ENCODE measurements at regions not wholly inside any gene's neighbourhood (a gene's known extent, or its start where the extent isn't known, plus 50 kb on each side); places are given as distances from the start of the nearest gene placed in this dataset.

GRCh38 chr20:59403962-59404314, 103.5 kb downstream of the EDN3 start:
- DNase-seq = no peak

GRCh38 chr20:59404749-59405148, 104.3 kb downstream of the EDN3 start:
- DNase-seq = no peak

GRCh38 chr20:59405226-59406200, 105.1 kb downstream of the EDN3 start:
- no peak for DNase-seq

DNA sequence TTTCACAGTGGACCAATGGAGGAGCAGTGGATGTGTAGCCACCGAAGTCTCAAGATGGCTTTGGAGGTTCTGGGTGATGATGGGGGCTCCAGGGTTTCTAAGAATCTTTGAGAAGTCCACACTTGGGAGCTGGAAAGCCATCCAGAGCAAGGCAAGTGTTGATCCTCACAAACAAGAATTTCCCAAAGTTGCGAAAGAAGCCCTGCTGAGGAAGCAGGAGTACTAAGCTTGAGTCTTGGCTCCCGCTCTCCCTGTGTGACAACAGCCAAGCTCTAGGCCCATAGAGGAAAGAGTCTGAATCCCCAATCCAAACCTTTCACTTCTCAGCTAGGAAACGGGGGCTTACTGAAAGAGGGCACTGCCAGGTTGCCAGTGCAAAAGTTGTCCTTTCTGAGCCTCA, 106.0 kb downstream of the EDN3 start:
- DNase-seq = no peak

- no peak for DNase-seq
Measured at GRCh38 chr20:59411170-59411569, 110.8 kb downstream of the EDN3 start.

GRCh38 chr20:59411589-59411988, 111.2 kb downstream of the EDN3 start:
- no peak for DNase-seq

GRCh38 chr20:59412181-59412580, 111.8 kb downstream of the EDN3 start:
- no peak for DNase-seq

DNA sequence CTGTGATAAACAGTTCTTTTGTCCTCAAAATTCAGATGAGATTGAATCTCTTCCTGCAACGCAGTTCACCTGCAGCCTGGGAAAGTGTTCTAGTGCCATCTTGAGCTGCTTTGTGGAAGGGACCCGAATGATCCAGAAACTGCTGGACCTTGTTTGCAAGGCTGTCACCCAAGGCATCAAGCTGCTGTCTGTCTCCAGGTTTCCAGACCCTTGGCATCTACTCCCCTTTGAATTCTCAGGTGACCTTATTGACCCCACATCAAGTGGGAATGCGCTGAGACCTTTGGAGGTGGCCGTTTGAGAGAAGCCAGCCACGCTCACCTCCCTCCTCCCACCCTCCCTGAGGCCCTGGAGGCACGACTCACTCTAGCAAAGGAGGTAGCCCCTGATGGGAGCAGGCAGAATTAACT, 112.5 kb downstream of the EDN3 start:
- no peak for DNase-seq

DNA sequence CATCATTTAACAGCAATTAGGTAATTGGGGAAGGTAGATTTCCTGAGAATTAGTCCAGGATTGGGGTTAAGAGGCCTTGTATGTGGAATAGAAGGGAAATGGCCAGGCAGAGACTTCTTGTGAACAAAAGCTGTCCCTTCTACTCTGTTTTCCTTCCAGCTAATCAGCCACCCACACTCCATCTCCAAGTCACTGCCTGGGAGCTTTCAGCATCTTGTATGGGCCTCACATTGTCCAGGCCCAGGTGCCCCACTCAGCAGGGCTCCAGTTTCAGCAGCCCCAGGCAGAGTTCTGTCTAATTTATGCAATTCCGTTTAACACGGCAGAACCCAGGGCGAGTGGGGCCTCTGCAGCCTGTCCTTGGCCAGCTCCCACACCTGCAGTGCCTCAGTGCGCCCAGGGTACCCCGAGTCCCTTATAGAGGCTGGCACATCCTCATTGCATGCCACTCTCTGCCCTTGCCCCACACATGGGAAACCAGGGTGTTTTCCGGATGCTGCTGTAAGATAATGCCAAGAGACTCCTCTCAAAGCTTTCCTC, 113.0 kb downstream of the EDN3 start:
- DNase-seq = no peak

GRCh38 chr20:59414936-59415623, 114.7 kb downstream of the EDN3 start:
- no peak for DNase-seq

DNA sequence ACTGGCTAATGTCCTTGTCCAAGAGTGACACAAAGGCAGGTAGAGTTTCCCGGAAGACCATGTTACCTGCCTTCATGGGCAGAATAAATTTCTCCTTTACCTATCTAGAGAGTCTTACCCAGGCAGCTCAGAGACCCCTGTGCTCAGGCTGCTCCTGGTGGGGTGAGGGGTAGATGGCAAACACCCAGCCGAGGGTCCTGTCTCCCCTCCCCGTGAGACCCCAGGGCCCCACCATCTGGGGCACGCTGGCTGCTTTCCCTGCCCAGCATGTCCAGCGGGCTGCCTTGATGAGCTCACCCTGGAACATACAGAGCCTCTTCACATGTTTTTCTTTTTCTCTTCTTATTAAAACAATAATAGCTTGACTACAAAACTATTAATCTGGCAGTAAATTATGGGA, 116.5 kb downstream of the EDN3 start:
- no peak for DNase-seq

DNA sequence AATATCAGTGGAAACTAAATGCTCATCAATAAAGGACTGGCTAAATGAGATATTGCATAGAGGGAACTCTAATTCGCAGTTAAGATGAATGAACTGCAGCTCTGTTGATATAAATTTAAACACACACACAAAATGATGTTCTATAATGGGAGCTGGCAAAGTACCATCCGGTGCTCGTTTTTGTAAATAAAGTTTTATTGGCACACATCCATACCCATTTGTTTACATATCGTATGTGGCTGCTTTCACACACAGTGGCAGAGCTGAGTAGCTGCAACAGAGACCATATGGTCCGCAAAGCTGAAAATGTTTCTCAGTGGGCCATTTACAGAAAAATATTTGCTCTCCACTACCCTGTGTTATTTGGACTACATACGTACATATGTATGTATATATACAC, 120.7 kb downstream of the EDN3 start:
- no peak for DNase-seq

GRCh38 chr20:59421920-59422637, 121.7 kb downstream of the EDN3 start:
- DNase-seq = no peak

- no peak for DNase-seq
Measured at GRCh38 chr20:59422872-59423544, 122.6 kb downstream of the EDN3 start.

DNA sequence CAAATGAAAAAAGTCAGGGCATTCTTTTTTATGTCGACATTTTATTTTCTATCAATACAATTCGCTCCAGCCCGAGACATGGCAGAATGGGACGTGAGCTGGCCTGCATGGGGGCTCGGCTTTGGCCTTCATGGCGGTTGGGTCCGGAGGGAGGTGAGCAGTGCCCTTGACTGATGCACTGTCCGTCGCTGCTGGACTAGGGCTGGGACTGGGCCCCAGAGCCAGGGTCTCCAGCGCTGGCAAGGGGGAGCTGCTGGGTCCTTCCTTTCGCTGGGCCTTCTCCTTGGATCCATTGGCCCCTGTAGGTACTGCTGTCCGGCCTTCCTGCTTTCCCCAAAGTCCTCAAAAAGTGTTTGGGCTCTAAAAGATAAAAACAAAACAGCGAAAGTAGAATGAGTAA, 124.6 kb downstream of the EDN3 start:
- DNase-seq = no peak

DNA sequence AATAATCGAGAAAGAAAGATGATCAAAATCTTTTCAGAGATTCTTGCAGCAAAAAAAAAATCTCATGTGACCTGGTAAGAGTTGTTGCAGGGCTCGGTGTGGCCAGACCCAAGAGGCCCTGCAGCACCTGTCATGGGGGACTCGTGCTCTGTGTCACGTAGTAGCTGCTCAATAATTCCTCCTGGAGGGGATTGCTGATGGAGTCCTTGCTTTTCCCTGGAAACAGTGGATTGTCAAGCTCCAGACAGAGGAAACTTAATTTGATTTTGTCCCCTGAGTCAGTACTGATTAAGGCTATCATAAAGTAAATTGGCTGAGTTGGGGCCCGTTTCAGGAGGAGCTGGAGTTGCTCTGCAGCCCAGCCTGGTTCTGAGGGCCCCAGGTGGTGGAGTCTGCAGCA, 125.2 kb downstream of the EDN3 start:
- no peak for DNase-seq

GRCh38 chr20:59428006-59428405, 127.6 kb downstream of the EDN3 start:
- no peak for DNase-seq

- DNase-seq = no peak
Measured at GRCh38 chr20:59428441-59429205, 128.2 kb downstream of the EDN3 start.

DNA sequence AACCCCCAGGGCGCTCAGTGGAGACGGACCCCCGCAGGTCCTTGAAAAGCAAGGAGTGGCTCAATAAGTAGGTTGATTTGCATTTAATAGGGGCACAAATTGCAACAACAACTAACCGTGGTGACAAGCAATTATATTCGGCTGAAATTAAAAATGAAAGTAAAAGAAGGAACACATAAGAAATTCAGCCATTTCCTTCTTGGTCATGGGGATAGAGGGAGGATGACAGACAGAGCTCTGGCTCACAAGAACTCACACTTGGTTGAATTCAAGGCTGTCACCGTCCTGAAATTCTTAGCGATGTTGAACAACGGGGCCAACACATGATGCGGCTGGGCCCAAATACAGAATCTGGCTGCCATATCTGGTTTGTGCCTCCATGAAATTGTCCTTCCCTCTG, 129.0 kb downstream of the EDN3 start:
- no peak for DNase-seq

DNA sequence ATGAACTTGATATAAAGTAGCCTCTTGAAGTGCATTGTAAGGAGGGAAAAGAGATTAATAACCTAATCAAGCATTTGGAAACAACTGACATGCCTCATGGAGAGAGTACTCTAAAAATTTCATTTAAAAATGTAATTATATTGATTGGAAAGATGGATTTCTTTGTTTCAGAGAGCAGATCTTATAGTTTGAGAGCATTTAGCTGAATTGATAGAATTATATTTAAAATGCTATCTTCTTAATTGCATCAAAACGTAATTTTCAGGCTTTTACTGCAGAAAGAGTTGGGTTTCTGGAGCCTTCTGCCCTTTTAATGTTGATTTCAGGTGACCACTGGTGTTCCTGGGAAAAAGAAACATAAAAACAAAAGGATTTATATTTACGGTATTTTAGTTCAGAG, 130.6 kb downstream of the EDN3 start:
- DNase-seq = no peak

- DNase-seq = no peak
Measured at GRCh38 chr20:59434960-59435359, 134.5 kb downstream of the EDN3 start.

DNA sequence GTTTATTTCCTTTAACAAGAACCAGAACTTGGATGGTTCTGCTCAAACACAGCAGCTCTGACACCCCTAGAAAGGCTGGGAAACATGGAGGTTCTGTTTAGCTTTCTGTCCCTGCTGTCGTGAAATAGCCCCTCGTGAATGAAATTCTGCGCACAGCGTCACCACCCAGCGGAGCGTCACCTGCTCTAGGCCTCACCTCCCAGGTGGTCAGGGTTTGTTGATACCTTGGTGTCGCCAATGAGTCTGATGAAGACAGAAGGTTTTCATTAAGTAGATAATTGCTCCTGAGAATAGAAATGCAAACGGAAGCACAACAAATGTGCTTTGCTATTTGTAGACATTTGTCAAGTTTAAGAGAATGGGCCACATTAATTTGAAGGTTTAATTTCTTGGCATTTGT, 135.1 kb downstream of the EDN3 start:
- no peak for DNase-seq
